ENCODE measurements at regions not wholly inside any gene's neighbourhood (a gene's known extent, or its start where the extent isn't known, plus 50 kb on each side); places are given as distances from the start of the nearest gene placed in this dataset.

DNA sequence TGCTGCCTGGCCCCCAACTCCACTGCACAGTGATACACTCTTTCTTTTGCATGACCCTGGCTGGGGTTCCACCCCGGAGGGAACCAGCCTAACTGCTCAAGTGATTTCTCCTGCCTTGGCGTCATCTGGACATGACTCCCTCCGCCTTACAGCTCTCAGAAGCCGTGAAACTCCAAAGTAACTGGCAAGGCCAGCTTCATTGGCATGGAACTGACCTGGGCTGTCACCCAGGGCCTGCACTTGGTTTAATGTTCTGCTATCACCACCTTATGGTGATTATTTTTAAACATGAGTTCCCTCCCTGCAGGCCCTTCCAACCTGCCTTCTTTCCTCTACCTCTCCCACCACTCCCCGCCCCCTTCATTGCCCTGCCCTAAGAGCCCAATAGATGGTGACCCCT is 139.7 kb upstream of the CDH5 start:
- Histone ChIP-seq H3K9ac (ENCODE audit: extremely low read depth, low read length, poor library complexity, severe bottlenecking) (no peak overlapping the region), H3K36me3 (ENCODE audit: control insufficient read depth, insufficient read depth, low read length) (no peaks in the 10 kb centered on the region), H3K4me3 (ENCODE audit: low read length) (no peak overlapping the region), H3K27ac (ENCODE audit: low read depth, low read length) (no peak overlapping the region), H3K4me1 (ENCODE audit: control insufficient read depth, insufficient read depth, low read length) (no peaks in the 10 kb centered on the region), H3K27me3 (ENCODE audit: control insufficient read depth, insufficient read depth, low read length, poor library complexity, severe bottlenecking) (peaks cover 58% of the 10 kb centered on the region), H3K9me3 (ENCODE audit: control insufficient read depth, low read length) (no peaks in the 10 kb centered on the region)
- H3K4me1 Mint-ChIP-seq = peaks cover 17% of the 10 kb centered on the region
- H3K4me3 Mint-ChIP-seq = no peak overlapping the region
- H3K27me3 Mint-ChIP-seq (ENCODE audit: insufficient read depth) = peaks cover 64% of the 10 kb centered on the region
- H3K27ac Mint-ChIP-seq = no peak overlapping the region
- H3K36me3 Mint-ChIP-seq (ENCODE audit: low read depth) = no peaks in the 10 kb centered on the region
- 90 to 99% methylated on average over 5 of the region's 5 CpGs for WGBS, 2 experiments (ENCODE audit: insufficient coverage in 1 of 2, insufficient read length in 1 of 2)
- TF ChIP-seq, protein P1, sequence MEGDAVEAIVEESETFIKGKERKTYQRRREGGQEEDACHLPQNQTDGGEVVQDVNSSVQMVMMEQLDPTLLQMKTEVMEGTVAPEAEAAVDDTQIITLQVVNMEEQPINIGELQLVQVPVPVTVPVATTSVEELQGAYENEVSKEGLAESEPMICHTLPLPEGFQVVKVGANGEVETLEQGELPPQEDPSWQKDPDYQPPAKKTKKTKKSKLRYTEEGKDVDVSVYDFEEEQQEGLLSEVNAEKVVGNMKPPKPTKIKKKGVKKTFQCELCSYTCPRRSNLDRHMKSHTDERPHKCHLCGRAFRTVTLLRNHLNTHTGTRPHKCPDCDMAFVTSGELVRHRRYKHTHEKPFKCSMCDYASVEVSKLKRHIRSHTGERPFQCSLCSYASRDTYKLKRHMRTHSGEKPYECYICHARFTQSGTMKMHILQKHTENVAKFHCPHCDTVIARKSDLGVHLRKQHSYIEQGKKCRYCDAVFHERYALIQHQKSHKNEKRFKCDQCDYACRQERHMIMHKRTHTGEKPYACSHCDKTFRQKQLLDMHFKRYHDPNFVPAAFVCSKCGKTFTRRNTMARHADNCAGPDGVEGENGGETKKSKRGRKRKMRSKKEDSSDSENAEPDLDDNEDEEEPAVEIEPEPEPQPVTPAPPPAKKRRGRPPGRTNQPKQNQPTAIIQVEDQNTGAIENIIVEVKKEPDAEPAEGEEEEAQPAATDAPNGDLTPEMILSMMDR (conservative IDR thresholded peaks at IDR 0.05) = no peak
- DNase-seq = peak; percentile 28
- no peaks in the 10 kb centered on the region for H3K9me3 Mint-ChIP-seq

GRCh38 chr16:66225696-66226095 is 140.8 kb upstream of the CDH5 start:
- Histone ChIP-seq H3K27me3 (ENCODE audit: control insufficient read depth, insufficient read depth, low read length, poor library complexity, severe bottlenecking) (peaks cover 50% of the 10 kb centered on the region), H3K4me3 (ENCODE audit: low read length) (no peak overlapping the region)
- WGBS, 2 experiments (ENCODE audit: insufficient coverage in 1 of 2, insufficient read length in 1 of 2) = 82 to 90% methylated on average over 3 to 5 of the region's 5 CpGs

GRCh38 chr16:66224626-66225025 is 141.9 kb upstream of the CDH5 start:
- H3K9me3 ChIP-seq (ENCODE audit: control insufficient read depth, low read length) = no peaks in the 10 kb centered on the region
- Mint-ChIP-seq H3K27ac (no peak overlapping the region), H3K4me1 (peaks cover 17% of the 10 kb centered on the region), H3K4me3 (no peak overlapping the region), H3K9me3 (no peaks in the 10 kb centered on the region), H3K27me3 (ENCODE audit: insufficient read depth) (peaks cover 51% of the 10 kb centered on the region), H3K36me3 (ENCODE audit: low read depth) (no peaks in the 10 kb centered on the region)
- no peak overlapping the region for H3K9ac ChIP-seq (ENCODE audit: extremely low read depth, low read length, poor library complexity, severe bottlenecking)
- peak overlapping the region; percentile 66 for H3K27ac ChIP-seq (ENCODE audit: low read depth, low read length)
- DNase-seq = peak; percentile 41
- no peak overlapping the region for H3K4me3 ChIP-seq (ENCODE audit: low read length)
- peaks cover 40% of the 10 kb centered on the region for H3K27me3 ChIP-seq (ENCODE audit: control insufficient read depth, insufficient read depth, low read length, poor library complexity, severe bottlenecking)
- 40 to 73% methylated on average over 2 to 8 of the region's 8 CpGs for WGBS, 2 experiments (ENCODE audit: insufficient coverage in 1 of 2, insufficient read length in 1 of 2)
- TF ChIP-seq, protein P1 (conservative IDR thresholded peaks at IDR 0.05) = no peak
- no peaks in the 10 kb centered on the region for H3K36me3 ChIP-seq (ENCODE audit: control insufficient read depth, insufficient read depth, low read length)
- no peaks in the 10 kb centered on the region for H3K4me1 ChIP-seq (ENCODE audit: control insufficient read depth, insufficient read depth, low read length)

More at GRCh38 chr16:66225696-66226095, 140.8 kb upstream of the CDH5 start:
- H3K9me3 ChIP-seq (ENCODE audit: control insufficient read depth, low read length) = no peaks in the 10 kb centered on the region
- H3K27ac Mint-ChIP-seq = no peak overlapping the region
- TF ChIP-seq, protein P1 (conservative IDR thresholded peaks at IDR 0.05) = no peak
- no peaks in the 10 kb centered on the region for H3K9me3 Mint-ChIP-seq
- H3K4me3 Mint-ChIP-seq = no peak overlapping the region
- no peak overlapping the region for H3K27ac ChIP-seq (ENCODE audit: low read depth, low read length)
- no peak overlapping the region for H3K9ac ChIP-seq (ENCODE audit: extremely low read depth, low read length, poor library complexity, severe bottlenecking)
- no peaks in the 10 kb centered on the region for H3K36me3 Mint-ChIP-seq (ENCODE audit: low read depth)
- H3K4me1 Mint-ChIP-seq = peaks cover 17% of the 10 kb centered on the region
- H3K27me3 Mint-ChIP-seq (ENCODE audit: insufficient read depth) = peaks cover 54% of the 10 kb centered on the region
- H3K4me1 ChIP-seq (ENCODE audit: control insufficient read depth, insufficient read depth, low read length) = no peaks in the 10 kb centered on the region
- DNase-seq = peak; percentile 48
- H3K36me3 ChIP-seq (ENCODE audit: control insufficient read depth, insufficient read depth, low read length) = no peaks in the 10 kb centered on the region

Data from endodermal cell (in vitro differentiated cells).